IMR-90 (cell line): ENCODE measurements at regions not wholly inside any gene's neighbourhood (a gene's known extent, or its start where the extent isn't known, plus 50 kb on each side); places are given as distances from the start of the nearest gene placed in this dataset.

Experiments
- ATAC-seq: fragments of 200-7000 bp; cut with Tn5 transposase; 2 replicates; pipeline ENCODE4 v1.9.1; 2020; ENCODE audit warnings: low read depth, mild to moderate bottlenecking, moderate library complexity
- BruUV-seq: library from RNA; stranded (reverse); fragments of 400-500 nt; replicated peaks from 2 replicates; lab custom pipeline; 2021; lab: Mats Ljungman, UMichigan
- CTCF ChIA-PET: fragments of 300-600 bp; formaldehyde crosslinking; extraction: SDS; loops from one replicate; lab custom pipeline; 2021; ENCODE audit warnings: antibody characterized with exemption; lab: Yijun Ruan, JAX
- POLR2A ChIA-PET: fragments of 300-600 bp; sonication (Branson Sonifier 250); formaldehyde crosslinking; loops from one replicate; lab custom pipeline; 2022; ENCODE audit warnings: antibody characterized with exemption; ENCODE audit not compliant: unreplicated experiment; lab: Charles Lee
- DNase-seq: peaks from one replicate; pipeline ENCODE4 v3.0.0; 2013
- H2AFZ ChIP-seq: replicated peaks from 2 replicates; pipeline ENCODE3; 2013; ENCODE audit warnings: low read length, mild to moderate bottlenecking; ENCODE audit not compliant: poor library complexity
- H2AK5ac ChIP-seq: 2 replicates; pipeline ENCODE4 v1.6.1; 2013; ENCODE audit warnings: low read depth, low read length, inconsistent platforms
- H2AK9ac ChIP-seq: replicated peaks from 2 replicates; pipeline ENCODE3; 2013; ENCODE audit warnings: mild to moderate bottlenecking, low read depth, low read length, moderate library complexity; ENCODE audit not compliant: poor library complexity
- H2BK120ac ChIP-seq: 2 replicates; pipeline ENCODE4 v1.6.1; 2013; ENCODE audit warnings: low read depth, low read length, inconsistent platforms
- H2BK15ac ChIP-seq: 3 replicates; pipeline ENCODE4 v1.6.1; 2013; ENCODE audit warnings: low read depth, low read length, inconsistent platforms
- H2BK20ac ChIP-seq: 2 replicates; pipeline ENCODE4 v1.6.1; 2013; ENCODE audit warnings: low read depth, mild to moderate bottlenecking, inconsistent platforms, low read length, moderate library complexity
- H2BK5ac ChIP-seq: 2 replicates; pipeline ENCODE4 v1.6.1; 2013; ENCODE audit warnings: mild to moderate bottlenecking, low read depth, low read length, inconsistent platforms; ENCODE audit not compliant: poor library complexity, severe bottlenecking
- H3K14ac ChIP-seq: replicated peaks from 2 replicates; pipeline ENCODE4 v1.6.1; 2013; ENCODE audit warnings: low read depth, low read length, inconsistent platforms
- H3K18ac ChIP-seq: 2 replicates; pipeline ENCODE4 v1.6.1; 2013; ENCODE audit warnings: low read depth, low read length, control low read depth
- H3K23ac ChIP-seq: 2 replicates; pipeline ENCODE4 v1.6.1; 2013; ENCODE audit warnings: low read depth, low read length, inconsistent platforms
- H3K27ac ChIP-seq: 2 replicates; pipeline ENCODE4 v1.5.1; 2013; ENCODE audit warnings: mild to moderate bottlenecking, control low read depth, low read length; ENCODE audit not compliant: insufficient read depth
- H3K27me3 ChIP-seq: 2 replicates; pipeline ENCODE4 v1.6.1; 2013; ENCODE audit warnings: low read length; ENCODE audit not compliant: control insufficient read depth, insufficient read depth
- H3K36me3 ChIP-seq: 2 replicates; pipeline ENCODE4 v1.6.1; 2013; ENCODE audit warnings: low read length, mixed read lengths; ENCODE audit not compliant: control insufficient read depth, insufficient read depth
- H3K4ac ChIP-seq: 2 replicates; pipeline ENCODE4 v1.6.1; 2013; ENCODE audit warnings: low read depth, low read length, inconsistent platforms
- H3K4me1 ChIP-seq: 2 replicates; pipeline ENCODE4 v1.6.1; 2013; ENCODE audit warnings: low read length, mixed read lengths; ENCODE audit not compliant: control insufficient read depth, insufficient read depth
- H3K4me2 ChIP-seq: 2 replicates; pipeline ENCODE4 v1.6.1; 2013; ENCODE audit warnings: low read depth, mild to moderate bottlenecking, control low read depth, low read length, moderate library complexity
- H3K4me3 ChIP-seq: 2 replicates; pipeline ENCODE4 v1.5.1; 2013; ENCODE audit warnings: low read depth, mild to moderate bottlenecking, control low read depth, low read length, moderate library complexity; ENCODE audit not compliant: insufficient read depth
- H3K56ac ChIP-seq: 2 replicates; pipeline ENCODE4 v1.6.1; 2013; ENCODE audit warnings: low read length, inconsistent platforms; ENCODE audit not compliant: insufficient read depth; ENCODE audit errors: extremely low read depth
- H3K79me1 ChIP-seq, 2 experiments: 2 replicates each; pipeline ENCODE4 v1.6.1; 2013; ENCODE audit warnings: low read length in 2 of 2, inconsistent platforms in 1 of 2, low read depth in 1 of 2
- H3K9ac ChIP-seq: 2 replicates; pipeline ENCODE4 v1.6.1; 2013; ENCODE audit warnings: low read depth, low read length, control low read depth
- H3K9me1 ChIP-seq: 2 replicates; pipeline ENCODE4 v1.6.1; 2013; ENCODE audit warnings: low read length, inconsistent platforms; ENCODE audit not compliant: insufficient read depth
- H3K9me3 ChIP-seq: 2 replicates; pipeline ENCODE4 v1.6.1; 2013; ENCODE audit warnings: low read length; ENCODE audit not compliant: control insufficient read depth, insufficient read depth
- H4K20me1 ChIP-seq: 2 replicates; pipeline ENCODE4 v1.6.1; 2013; ENCODE audit warnings: low read length, inconsistent platforms; ENCODE audit not compliant: insufficient read depth
- H4K5ac ChIP-seq: 2 replicates; pipeline ENCODE4 v1.6.1; 2013; ENCODE audit warnings: mild to moderate bottlenecking, low read depth, low read length, control low read depth
- H4K8ac ChIP-seq, 2 experiments: 2 replicates each; pipeline ENCODE4 v1.6.1; 2013; ENCODE audit warnings: low read depth in 2 of 2, low read length in 2 of 2, control low read depth in 1 of 2, inconsistent platforms in 1 of 2
- H4K91ac ChIP-seq: 2 replicates; pipeline ENCODE4 v1.6.1; 2013; ENCODE audit warnings: low read depth, low read length, inconsistent platforms; ENCODE audit not compliant: insufficient read depth
- BHLHE40 ChIP-seq: fragments of 150-350 bp; IDR thresholded peaks from 2 replicates; pipeline ENCODE4 v1.6.1; 2016; ENCODE audit warnings: mild to moderate bottlenecking, low read depth, low read length
- CEBPB ChIP-seq: IDR thresholded peaks from 2 replicates; pipeline ENCODE4 v1.6.1; 2012; ENCODE audit warnings: low read depth, low read length, improper control_type of control experiment
- CHD1 ChIP-seq: IDR thresholded peaks from 2 replicates; pipeline ENCODE4 v1.6.1; 2012; ENCODE audit warnings: low read depth, low read length, improper control_type of control experiment
- POLR2A ChIP-seq: IDR thresholded peaks from 2 replicates; pipeline ENCODE4 v1.6.1; 2012; ENCODE audit warnings: mild to moderate bottlenecking, low read depth, low read length
- RAD21 ChIP-seq: IDR thresholded peaks from 2 replicates; pipeline ENCODE4 v1.6.1; 2012; ENCODE audit warnings: low read length, improper control_type of control experiment
- RCOR1 ChIP-seq: IDR thresholded peaks from 2 replicates; pipeline ENCODE4 v1.6.1; 2012; ENCODE audit warnings: mild to moderate bottlenecking, low read length, improper control_type of control experiment; ENCODE audit not compliant: insufficient replicate concordance
- RFX5 ChIP-seq: IDR thresholded peaks from 2 replicates; pipeline ENCODE4 v1.8.0; 2012; ENCODE audit warnings: low read depth, mild to moderate bottlenecking, low read length, moderate library complexity
- SMC3 ChIP-seq: fragments of 150-350 bp; IDR thresholded peaks from 2 replicates; pipeline ENCODE4 v1.6.1; 2016; ENCODE audit warnings: low read depth, mild to moderate bottlenecking, antibody characterized with exemption, low read length, moderate library complexity
- WGBS, 2 experiments: methylation state at CpG; one replicate each; pipeline versions ENCODE4 v1.1.5 to v1.1.7; 2013; ENCODE audit warnings: missing lambda C conversion rate in 2 of 2; ENCODE audit not compliant: insufficient read length in 1 of 2; ENCODE audit errors: extremely low coverage in 2 of 2; 5-methylcytosine and 5-hydroxymethylcytosine counted together
- dilution Hi-C: fragments of 300-500 bp; cut with HindIII; formaldehyde crosslinking; loops from one replicate; pipeline ENCODE4 v1.14.3; 2018; ENCODE audit warnings: low sequenced_read_pairs; ENCODE audit not compliant: unreplicated experiment
- in situ Hi-C: fragments of 300-500 bp; cut with MboI; formaldehyde crosslinking; loops from 3 replicates; pipeline ENCODE4 v1.14.3; 2019; ENCODE audit warnings: low sequenced_read_pairs, inconsistent platforms, mixed read lengths
- intact Hi-C: fragments of 100-400 bp; cut with micrococcal nuclease; formaldehyde crosslinking; loops from 2 replicates; pipeline ENCODE4 v1.10.0; 2022
- TF ChIP-seq, protein P1 (sequence below): conservative IDR thresholded peaks from 2 replicates; pipeline ENCODE4 v1.5.1; 2012; ENCODE audit warnings: mild to moderate bottlenecking, low read depth, low read length, improper control_type of control experiment
- TF ChIP-seq, protein P2 (sequence below): fragments of 150-350 bp; IDR thresholded peaks from 2 replicates; pipeline ENCODE4 v1.6.1; 2016; ENCODE audit warnings: low read depth, mild to moderate bottlenecking, low read length, moderate library complexity, borderline replicate concordance

DNA sequence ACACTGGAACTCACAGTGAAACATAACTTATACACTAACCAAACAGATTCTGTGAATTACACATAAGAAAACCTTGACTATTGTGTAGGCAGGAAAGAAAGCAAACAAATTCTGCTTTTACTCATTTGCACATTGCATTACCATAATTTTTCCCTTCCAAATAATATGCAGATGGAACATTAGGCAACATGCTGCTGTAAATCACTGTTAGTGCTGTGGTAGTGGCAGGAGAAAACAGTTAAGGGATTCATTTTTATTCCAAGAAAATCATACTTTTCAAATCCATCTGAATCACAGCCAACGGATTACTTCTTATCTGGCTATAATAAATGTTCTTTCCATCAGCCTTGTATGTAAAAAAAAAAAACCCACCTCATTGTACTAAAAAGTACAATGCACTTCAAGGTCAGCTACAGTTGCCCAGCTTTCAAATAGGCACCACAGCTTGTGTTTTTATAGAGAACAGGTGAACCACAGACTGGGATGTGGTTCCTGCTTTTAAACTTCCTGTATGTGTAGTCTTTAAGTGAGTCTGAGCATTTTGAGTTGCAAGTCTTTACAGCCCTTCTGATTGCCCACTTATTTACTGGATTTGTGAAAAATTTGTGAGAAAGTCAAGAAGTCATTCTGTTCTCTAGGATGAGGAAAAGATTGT lies 590.0 kb upstream of the SEMA3D start:
- Histone ChIP-seq H3K4me2 (no peak overlapping the region), H4K8ac (no peak overlapping the region), H3K4me1 (no peaks in the 10 kb centered on the region), H3K79me1 (no peaks in the 10 kb centered on the region), H4K20me1 (no peaks in the 10 kb centered on the region), H2AK5ac (no peak overlapping the region), H3K18ac (no peak overlapping the region), H3K14ac (no peak overlapping the region), H3K9me3 (no peaks in the 10 kb centered on the region), H3K4ac (no peak overlapping the region), H3K9me1 (no peaks in the 10 kb centered on the region), H2BK120ac (no peak overlapping the region), H3K56ac (no peak overlapping the region), H3K27me3 (no peaks in the 10 kb centered on the region), H3K23ac (no peak overlapping the region), H4K5ac (no peak overlapping the region), H2BK5ac (no peak overlapping the region), H2AFZ (no peak overlapping the region), H3K36me3 (no peaks in the 10 kb centered on the region), H4K91ac (no peak overlapping the region), H3K9ac (no peak overlapping the region), H3K27ac (no peak overlapping the region), H2BK20ac (no peak overlapping the region), H2AK9ac (no peak overlapping the region), H2BK15ac (no peak overlapping the region), H3K4me3 (no peak overlapping the region)
- no peak for TF ChIP-seq SMC3
- TF ChIP-seq, protein P1, sequence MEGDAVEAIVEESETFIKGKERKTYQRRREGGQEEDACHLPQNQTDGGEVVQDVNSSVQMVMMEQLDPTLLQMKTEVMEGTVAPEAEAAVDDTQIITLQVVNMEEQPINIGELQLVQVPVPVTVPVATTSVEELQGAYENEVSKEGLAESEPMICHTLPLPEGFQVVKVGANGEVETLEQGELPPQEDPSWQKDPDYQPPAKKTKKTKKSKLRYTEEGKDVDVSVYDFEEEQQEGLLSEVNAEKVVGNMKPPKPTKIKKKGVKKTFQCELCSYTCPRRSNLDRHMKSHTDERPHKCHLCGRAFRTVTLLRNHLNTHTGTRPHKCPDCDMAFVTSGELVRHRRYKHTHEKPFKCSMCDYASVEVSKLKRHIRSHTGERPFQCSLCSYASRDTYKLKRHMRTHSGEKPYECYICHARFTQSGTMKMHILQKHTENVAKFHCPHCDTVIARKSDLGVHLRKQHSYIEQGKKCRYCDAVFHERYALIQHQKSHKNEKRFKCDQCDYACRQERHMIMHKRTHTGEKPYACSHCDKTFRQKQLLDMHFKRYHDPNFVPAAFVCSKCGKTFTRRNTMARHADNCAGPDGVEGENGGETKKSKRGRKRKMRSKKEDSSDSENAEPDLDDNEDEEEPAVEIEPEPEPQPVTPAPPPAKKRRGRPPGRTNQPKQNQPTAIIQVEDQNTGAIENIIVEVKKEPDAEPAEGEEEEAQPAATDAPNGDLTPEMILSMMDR, result no peak
- TF ChIP-seq, protein P2, sequence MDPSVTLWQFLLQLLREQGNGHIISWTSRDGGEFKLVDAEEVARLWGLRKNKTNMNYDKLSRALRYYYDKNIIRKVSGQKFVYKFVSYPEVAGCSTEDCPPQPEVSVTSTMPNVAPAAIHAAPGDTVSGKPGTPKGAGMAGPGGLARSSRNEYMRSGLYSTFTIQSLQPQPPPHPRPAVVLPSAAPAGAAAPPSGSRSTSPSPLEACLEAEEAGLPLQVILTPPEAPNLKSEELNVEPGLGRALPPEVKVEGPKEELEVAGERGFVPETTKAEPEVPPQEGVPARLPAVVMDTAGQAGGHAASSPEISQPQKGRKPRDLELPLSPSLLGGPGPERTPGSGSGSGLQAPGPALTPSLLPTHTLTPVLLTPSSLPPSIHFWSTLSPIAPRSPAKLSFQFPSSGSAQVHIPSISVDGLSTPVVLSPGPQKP, result no peak
- no peak for TF ChIP-seq RFX5
- TF ChIP-seq RCOR1, result no peak
- no peak for TF ChIP-seq CEBPB
- no peak for TF ChIP-seq CHD1
- TF ChIP-seq BHLHE40, result no peak
- no peak for TF ChIP-seq POLR2A
- TF ChIP-seq RAD21, result no peak
- WGBS, 2 experiments, result no CpG with 5 or more reads among the region's 1 CpG
- CTCF ChIA-PET, result no interaction called here
- in situ Hi-C loops, result no loop called here
- intact Hi-C loops, result no loop called here
- no peak for DNase-seq
- BruUV-seq, result no TSS peak
- ATAC-seq, result no peak
- POLR2A ChIA-PET, result no interaction called here
- dilution Hi-C loops, result no loop called here
